AG04449 (cell line): ENCODE measurements at regions not wholly inside any gene's neighbourhood (a gene's known extent, or its start where the extent isn't known, plus 50 kb on each side); places are given as distances from the start of the nearest gene placed in this dataset.

ENCODE experiments used
- CTCF ChIA-PET: fragments of 350-600 bp; formaldehyde crosslinking; extraction: SDS; loops from one replicate; lab custom pipeline; 2021; ENCODE audit warnings: antibody characterized with exemption; lab: Yijun Ruan, JAX
- POLR2A ChIA-PET: fragments of 400-600, 350-600 bp; formaldehyde crosslinking; extraction: SDS; loops from one replicate; lab custom pipeline; 2020; ENCODE audit warnings: antibody characterized with exemption, inconsistent platforms; lab: Yijun Ruan, JAX
- DNase-seq: peaks from one replicate; pipeline ENCODE4 v3.0.0-alpha.2; 2010; ENCODE audit warnings: low read depth, low spot score
- H3K4me3 ChIP-seq: 2 replicates; pipeline ENCODE4 v1.5.1; 2011; ENCODE audit warnings: low read depth, mild to moderate bottlenecking, control low read depth, low read length
- CTCF ChIP-seq: IDR thresholded peaks from one replicate; pipeline ENCODE4 v1.5.1; 2011; ENCODE audit warnings: mild to moderate bottlenecking, moderate library complexity, low read length, control low read depth, inconsistent platforms; ENCODE audit not compliant: insufficient read depth; ENCODE audit errors: missing control alignments

GRCh38 chr3:20258371-20258770 is 72.4 kb upstream of the SGO1 start:
- ChIA-PET CTCF (no interaction called here), POLR2A (no interaction called here)
- DNase-seq, result no peak
- TF ChIP-seq CTCF, result no peak
- H3K4me3 ChIP-seq, result no peak overlapping the region

GRCh38 chr3:20256144-20256543 is 70.1 kb upstream of the SGO1 start:
- ChIA-PET CTCF (no interaction called here), POLR2A (no interaction called here)
- H3K4me3 ChIP-seq, result no peak overlapping the region
- no peak for DNase-seq
- TF ChIP-seq CTCF, result no peak

- POLR2A ChIA-PET, result no interaction called here
- CTCF ChIA-PET, result no interaction called here
Measured at GRCh38 chr3:20254268-20255117, 68.5 kb upstream of the SGO1 start.

GRCh38 chr3:20250786-20251185 is 64.8 kb upstream of the SGO1 start:
- POLR2A ChIA-PET, result no interaction called here
- CTCF ChIA-PET, result no interaction called here
- DNase-seq, result no peak
- H3K4me3 ChIP-seq, result no peak overlapping the region
- TF ChIP-seq CTCF, result no peak

More at GRCh38 chr3:20254268-20255117, 68.5 kb upstream of the SGO1 start:
- H3K4me3 ChIP-seq, result no peak overlapping the region
- TF ChIP-seq CTCF, result no peak
- no peak for DNase-seq

GRCh38 chr3:20250314-20250713 is 64.3 kb upstream of the SGO1 start:
- DNase-seq, result no peak
- TF ChIP-seq CTCF, result no peak
- no peak overlapping the region for H3K4me3 ChIP-seq
- POLR2A ChIA-PET, result no interaction called here
- CTCF ChIA-PET, result no interaction called here

- TF ChIP-seq CTCF, result no peak
- H3K4me3 ChIP-seq, result no peak overlapping the region
- ChIA-PET CTCF (no interaction called here), POLR2A (no interaction called here)
- DNase-seq, result no peak
Measured at GRCh38 chr3:20246662-20247061, 60.7 kb upstream of the SGO1 start.
